ENCODE measurements at regions not wholly inside any gene's neighbourhood (a gene's known extent, or its start where the extent isn't known, plus 50 kb on each side); places are given as distances from the start of the nearest gene placed in this dataset.

GRCh38 chr2:8258406-8258805, 423.4 kb upstream of the ID2 start:
- POLR2A ChIA-PET, result interaction anchor here (0.6 kb wide), 1 partner anchor 11 kb away, joined by 4 read pairs; no protein-coding TSS in a partner anchor
- ATAC-seq (no peak), DNase-seq (ENCODE audit: low read depth in 1 of 2, low spot score in 1 of 2) (no peak), FAIRE-seq (no peak)
- H3K4me1 ChIP-seq, result no peaks in the 10 kb centered on the region
- 77% methylated on average over 4 of the region's 4 CpGs for WGBS (ENCODE audit: missing lambda C conversion rate)
- CTCF ChIA-PET, result no interaction called here
- H3K9me3 ChIP-seq, result no peaks in the 10 kb centered on the region
- H3K27ac ChIP-seq, result no peak overlapping the region
- no peak overlapping the region for H3K4me3 ChIP-seq
- TF ChIP-seq POLR2A (IDR thresholded peaks at IDR 0.05; ENCODE audit: low read length) (no peak), RCOR1 (IDR thresholded peaks at IDR 0.05; ENCODE audit: low read depth, low read length) (no peak), PHF8 (IDR thresholded peaks at IDR 0.05; ENCODE audit: borderline replicate concordance, low read depth) (no peak), EHF (CRISPR knock-in tag; IDR thresholded peaks at IDR 0.05) (no peak), TP53 (CRISPR knock-in tag; IDR thresholded peaks at IDR 0.05) (no peak), HMGXB4 (CRISPR knock-in tag; IDR thresholded peaks at IDR 0.05; ENCODE audit: borderline replicate concordance) (no peak), BCL3 (IDR thresholded peaks at IDR 0.05) (no peak), ESRRA (IDR thresholded peaks at IDR 0.05; ENCODE audit: borderline replicate concordance, low read length) (no peak), USF2 (IDR thresholded peaks at IDR 0.05) (no peak), FOXS1 (CRISPR knock-in tag; IDR thresholded peaks at IDR 0.05) (no peak), CBX2 (IDR thresholded peaks at IDR 0.05; ENCODE audit: borderline replicate concordance, low read depth) (no peak), RNF2 (IDR thresholded peaks at IDR 0.05; ENCODE audit: borderline replicate concordance, low read depth) (no peak), FOSL2 (IDR thresholded peaks at IDR 0.05) (no peak), FOSL2 (CRISPR knock-in tag; IDR thresholded peaks at IDR 0.05) (no peak), ZSCAN20 (CRISPR knock-in tag; IDR thresholded peaks at IDR 0.05) (no peak), HEYL (CRISPR knock-in tag; IDR thresholded peaks at IDR 0.05) (no peak), POLR2AphosphoS2 (conservative IDR thresholded peaks at IDR 0.05; ENCODE audit: low read length) (no peak), BHLHE40 (IDR thresholded peaks at IDR 0.05; ENCODE audit: low read depth, low read length) (no peak), RARB (CRISPR knock-in tag; IDR thresholded peaks at IDR 0.05) (no peak), HOXA7 (CRISPR knock-in tag; IDR thresholded peaks at IDR 0.05) (no peak)
- no peak overlapping the region for H3K4me2 ChIP-seq

GRCh38 chr2:8259106-8259840, 422.6 kb upstream of the ID2 start:
- ATAC-seq (no peak), DNase-seq (ENCODE audit: low read depth in 1 of 2, low spot score in 1 of 2) (no peak), FAIRE-seq (no peak)
- CTCF ChIA-PET, result no interaction called here
- WGBS (ENCODE audit: missing lambda C conversion rate), result 48% methylated on average over 4 of the region's 4 CpGs
- TF ChIP-seq ATOH8 (CRISPR knock-in tag; IDR thresholded peaks at IDR 0.05; ENCODE audit: low read depth), result no peak
- TF ChIP-seq HES2 (IDR thresholded peaks at IDR 0.05), result no peak
- H3K4me3 ChIP-seq, result no peak overlapping the region
- H3K4me1 ChIP-seq, result no peaks in the 10 kb centered on the region
- POLR2A ChIA-PET, result no interaction called here
- no peak overlapping the region for H3K4me2 ChIP-seq
- H3K9me3 ChIP-seq, result no peaks in the 10 kb centered on the region
- H3K27ac ChIP-seq, result no peak overlapping the region
